Stimulated activated CD4-positive, alpha-beta T cell treated with anti-CD3 and anti-CD28 coated beads, TNF-alpha, amount 100 ng/mL, for 1 hour (primary cell): ENCODE measurements at regions not wholly inside any gene's neighbourhood (a gene's known extent, or its start where the extent isn't known, plus 50 kb on each side); places are given as distances from the start of the nearest gene placed in this dataset.
"Not testable (repeated sequence)": the region's sequence is repeated elsewhere in the genome, so short reads cannot be mapped to it uniquely, and the experiment has no call there.

Experiments
- DNase-seq, 3 donors: peaks; one replicate each; pipeline ENCODE4 v3.0.0-alpha.2; 2020; ENCODE audit warnings: low read depth in 3 of 3, low spot score in 1 of 3

DNA sequence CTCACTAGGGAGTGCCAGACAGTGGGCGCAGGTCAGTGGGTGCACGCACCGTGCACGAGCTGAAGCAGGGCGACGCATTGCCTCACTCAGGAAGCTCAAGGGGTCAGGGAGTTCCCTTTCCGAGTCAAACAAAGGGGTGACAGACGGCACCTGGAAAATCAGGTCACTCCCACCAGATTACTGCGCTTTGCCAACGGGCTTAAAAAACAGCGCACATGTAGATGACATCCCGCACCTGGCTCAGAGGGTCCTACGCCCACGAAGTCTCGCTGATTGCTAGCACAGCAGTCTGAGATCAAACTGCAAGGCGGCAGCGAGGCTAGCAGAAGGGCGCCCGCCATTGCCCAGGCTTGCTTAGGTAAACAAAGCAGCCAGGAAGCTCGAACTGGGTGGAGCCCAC, 428.5 kb upstream of the SLC39A10 start:
- not testable (repeated sequence) for DNase-seq

DNA sequence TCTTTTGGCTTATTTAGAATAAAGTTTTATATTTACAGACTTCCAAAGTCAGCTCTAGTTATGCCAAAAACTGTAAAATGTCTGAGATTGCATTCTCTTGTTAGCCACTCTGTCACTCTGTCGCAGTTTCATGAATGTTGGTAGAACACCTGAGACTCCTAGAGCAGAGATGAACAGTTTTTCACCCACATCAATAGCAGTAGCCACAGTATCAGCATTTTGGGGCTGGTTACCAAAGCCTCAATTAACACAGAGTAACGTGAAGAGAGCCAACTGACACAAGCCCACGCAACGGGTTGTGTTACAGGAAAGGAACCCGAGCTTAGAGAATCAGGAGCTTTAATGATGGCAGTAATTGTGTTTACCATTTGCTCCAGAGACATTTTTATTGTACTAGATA, 443.0 kb upstream of the SLC39A10 start:
- DNase-seq: no peak

DNA sequence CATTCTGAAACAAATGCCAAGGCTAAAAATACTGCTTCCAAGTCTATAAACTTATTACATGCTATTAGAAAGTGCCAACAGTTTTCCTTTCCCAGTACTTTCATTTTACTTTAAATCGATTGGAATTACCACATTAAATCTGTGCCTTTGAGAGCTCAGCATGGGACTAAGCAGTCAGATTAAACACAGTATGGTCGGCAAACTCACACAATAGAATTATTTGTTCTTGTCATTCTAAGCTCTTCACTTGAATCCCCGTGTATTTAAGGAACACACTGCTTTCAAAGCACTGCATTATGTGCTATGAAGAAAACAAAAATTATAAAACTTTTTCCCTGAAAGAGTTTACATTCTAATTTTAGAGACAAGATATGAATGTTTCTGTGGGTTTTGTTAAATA, 444.4 kb upstream of the SLC39A10 start:
- DNase-seq: no peak

DNA sequence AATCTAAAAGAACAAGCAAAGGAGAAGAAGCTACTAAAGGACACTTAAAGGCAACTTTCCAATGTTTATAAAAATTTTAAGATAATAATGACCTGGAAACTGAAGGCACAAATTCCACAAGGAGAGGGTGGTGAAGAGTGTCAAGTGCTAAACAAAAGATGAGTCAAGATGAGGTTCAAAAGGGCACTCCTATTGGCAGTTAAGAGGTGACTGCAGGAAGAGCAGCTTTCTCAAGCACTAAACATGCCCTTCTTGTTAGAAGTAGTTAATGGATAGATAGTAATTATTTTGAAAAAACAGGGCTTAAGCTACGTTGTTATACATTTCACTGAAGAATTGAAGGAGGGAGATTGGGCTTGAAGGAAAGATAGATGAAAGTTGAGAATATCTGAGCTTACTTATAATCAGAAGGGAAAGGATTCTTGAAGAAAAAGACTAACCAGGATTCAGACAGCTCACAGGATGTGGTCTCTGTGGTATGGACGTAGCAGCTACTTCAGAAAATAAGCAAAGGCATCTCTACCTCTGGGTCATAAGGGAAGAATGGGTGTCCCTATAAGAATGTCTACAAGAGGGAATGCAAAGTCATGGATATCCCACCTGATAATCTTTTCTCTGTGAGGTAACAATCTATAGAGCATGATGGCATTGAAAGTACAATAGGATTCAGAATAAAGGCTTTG, 454.7 kb upstream of the SLC39A10 start:
- no peak for DNase-seq

DNA sequence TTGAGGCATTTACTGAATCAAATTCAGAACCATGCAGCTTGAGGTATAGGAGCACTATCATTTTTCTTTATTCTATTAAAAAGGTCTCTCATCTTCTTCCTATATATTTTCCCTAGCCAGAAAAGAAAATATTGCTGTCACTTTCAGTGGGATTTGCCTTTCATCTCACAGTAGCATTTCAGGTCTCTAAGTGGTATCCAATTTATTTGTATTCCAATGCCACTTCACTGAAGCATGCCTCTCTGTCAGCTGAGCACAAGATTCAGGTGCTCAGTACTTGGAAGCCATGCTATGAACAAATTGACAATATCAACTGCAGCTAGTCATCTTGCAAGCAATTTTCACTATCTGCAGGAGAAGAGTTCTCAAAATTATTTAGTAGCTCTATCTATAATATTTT, 457.2 kb upstream of the SLC39A10 start:
- DNase-seq: no peak

DNA sequence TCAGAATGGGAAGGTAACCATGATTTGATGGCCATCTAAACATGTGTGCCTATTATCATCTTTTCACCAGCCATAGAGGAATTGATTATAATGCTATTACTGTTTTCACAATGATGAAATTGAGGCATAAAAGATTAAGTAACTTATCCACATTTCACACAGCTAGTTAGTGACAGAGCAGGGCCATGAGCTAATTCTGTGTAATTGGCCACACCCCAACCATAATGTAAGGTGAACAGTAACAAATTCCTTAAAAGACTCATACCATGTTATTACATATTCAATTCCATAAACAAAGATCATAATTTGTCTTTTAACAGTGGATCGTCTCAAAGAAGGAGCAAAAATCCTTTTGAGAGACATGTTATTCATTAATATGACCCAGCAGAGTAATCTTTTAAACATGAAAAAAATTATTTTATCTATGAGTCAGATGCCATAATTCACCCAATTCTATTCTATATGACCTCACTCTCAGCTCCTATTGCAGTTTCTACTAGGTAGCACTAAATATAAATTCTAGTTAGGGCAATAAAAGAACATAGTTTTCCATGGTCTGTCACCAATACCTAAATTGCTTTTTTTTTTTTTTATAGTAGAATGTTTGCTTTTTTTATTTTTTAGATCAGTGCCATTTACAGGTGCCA, 475.8 kb upstream of the SLC39A10 start:
- no peak for DNase-seq

DNA sequence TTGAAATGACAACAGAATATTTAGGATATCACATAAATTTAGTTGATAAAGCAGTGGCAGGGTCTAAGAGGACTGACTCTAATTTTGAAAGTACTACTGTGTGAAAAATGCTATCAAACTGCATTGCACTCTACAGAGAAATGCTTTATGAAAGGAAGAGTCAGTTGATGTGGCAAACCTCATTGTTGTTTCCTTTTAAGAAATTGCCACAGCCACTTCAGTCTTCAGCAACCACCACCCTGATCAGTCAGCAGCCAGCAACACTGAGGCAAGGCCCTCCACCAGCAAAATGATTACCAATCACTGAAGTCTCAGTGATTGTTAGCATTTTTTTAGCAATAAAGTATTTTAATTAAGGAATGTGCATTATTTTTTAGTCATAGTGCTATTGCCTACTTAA, 488.7 kb upstream of the SLC39A10 start:
- DNase-seq: no peak

DNA sequence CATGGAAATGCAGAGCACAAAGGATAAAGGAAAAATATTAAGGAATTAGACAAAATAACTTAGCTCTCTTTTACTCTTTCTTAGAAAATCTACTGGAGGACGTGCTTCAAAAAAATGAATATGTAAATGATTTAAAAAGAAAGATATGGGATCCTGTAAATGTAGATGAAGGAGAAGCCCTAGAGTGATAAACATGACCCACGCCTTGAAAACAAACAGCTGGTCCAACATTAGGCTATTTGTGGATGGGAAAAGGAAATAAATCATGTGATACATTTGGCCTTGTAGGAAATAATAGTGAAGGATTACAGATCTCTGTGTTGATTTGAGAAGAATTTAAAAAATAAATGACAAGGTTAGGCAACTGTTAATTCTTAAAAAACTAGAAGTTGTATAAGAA, 492.1 kb upstream of the SLC39A10 start:
- DNase-seq: no peak

DNA sequence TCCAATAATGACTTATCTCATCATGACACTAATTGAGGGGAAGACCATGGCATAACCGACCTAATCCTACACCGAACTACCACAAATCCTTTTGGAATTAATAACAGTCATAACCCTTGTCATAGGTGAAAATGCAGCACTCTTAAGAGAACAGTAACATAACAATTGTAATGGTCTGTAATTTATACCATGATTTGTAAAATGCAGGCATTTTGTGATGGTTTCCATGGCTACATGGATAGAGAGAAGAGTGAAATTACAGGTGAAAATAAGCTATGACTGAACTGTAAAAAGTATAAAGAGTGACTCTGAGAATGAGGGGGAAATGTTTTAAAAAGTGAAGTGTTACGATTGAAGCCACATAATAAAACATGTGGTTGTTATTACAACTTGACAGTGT, 494.1 kb upstream of the SLC39A10 start:
- DNase-seq: no peak

DNA sequence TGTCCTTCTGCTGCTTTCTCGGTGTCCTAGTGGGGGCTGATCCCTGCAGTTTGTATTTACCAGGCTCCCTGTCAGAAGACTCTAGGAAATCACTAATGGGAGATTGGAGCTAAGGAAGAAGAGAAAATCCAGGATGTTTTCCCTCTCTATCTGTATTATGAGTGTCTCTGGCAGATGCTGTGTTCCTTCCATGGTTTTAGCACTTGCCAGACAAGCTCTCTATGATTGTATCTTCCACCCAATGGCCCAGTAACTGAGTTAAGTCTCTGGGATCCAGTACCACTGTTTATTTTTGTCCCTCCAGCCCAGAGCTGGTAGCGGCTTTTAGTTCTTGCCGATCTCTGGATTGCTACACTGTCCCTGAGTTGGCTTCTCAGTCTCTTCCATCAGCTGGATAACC, 494.8 kb upstream of the SLC39A10 start:
- DNase-seq: no peak

DNA sequence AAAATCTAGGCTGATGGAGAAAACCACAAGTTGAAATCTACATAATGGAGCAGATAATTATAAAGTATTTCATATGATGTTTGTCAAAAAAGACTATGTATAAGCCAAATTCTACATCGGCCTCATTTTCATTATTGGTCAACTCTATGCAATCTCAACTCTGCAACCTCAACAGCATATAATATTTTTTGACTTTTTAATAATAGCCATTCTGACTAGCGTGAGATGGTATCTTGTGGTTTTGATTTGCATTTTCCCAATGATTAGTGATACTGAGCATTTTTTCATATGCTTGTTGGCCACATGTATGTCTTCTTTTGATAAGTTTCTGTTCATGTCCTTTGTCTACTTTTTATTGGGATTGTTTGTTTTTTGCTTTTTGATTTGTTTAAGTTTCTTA, 496.1 kb upstream of the SLC39A10 start:
- no peak for DNase-seq

DNA sequence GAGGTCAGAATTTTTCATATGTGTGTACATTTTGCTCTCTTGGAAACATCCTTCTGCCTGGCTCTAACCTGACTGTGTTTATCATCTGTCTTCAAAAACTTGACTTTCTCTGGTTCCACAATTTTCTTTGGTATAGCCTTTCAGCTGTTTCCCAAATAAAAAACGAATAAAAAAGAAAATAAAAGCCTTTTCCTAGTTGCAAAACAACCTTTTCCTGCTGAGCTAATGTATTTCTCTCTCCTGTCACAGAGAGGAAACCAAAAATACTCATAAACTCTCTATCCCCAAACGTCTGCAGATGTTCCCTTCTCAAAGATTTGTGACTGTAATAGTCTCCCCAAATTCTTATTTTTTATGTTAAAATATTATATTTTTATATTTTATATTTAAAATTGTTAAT, 505.3 kb upstream of the SLC39A10 start:
- DNase-seq: no peak

DNA sequence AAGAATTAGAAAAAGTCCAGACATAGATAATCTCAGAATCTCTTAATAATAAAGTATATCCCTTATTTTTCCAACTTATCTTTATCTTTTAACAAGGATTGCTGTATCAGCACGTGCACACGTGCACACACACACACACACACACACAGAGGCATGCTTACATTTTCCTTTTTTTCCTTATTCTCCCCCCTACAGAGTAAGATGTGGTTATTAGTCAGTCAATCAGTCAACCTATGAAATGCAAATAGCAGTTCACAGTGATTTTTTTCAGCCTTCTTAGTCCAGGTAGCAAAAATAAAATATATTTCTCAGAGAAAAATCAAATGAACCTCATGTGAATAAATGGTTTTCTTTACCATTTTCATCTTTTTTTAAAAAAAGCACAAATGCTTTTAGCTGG, 506.2 kb upstream of the SLC39A10 start:
- no peak for DNase-seq

DNA sequence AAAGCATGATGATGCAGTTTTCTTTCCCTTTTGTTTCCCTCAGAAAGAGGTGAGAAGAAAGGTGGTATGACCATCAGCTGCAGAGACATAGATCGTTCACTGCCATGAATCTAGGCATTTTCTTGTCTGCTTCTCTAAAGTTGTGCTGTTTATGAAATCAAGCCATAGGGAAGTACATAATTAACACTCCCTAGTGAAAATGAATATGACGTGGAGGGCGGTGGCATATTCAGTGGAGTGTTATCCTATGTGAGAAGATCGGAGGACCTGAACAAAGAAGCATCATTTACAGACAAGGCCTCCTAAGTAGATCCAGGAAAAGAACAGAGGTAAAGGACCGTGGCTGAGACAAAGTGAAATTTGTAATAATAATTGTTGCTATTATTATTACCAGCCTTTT, 509.0 kb upstream of the SLC39A10 start:
- DNase-seq: no peak

DNA sequence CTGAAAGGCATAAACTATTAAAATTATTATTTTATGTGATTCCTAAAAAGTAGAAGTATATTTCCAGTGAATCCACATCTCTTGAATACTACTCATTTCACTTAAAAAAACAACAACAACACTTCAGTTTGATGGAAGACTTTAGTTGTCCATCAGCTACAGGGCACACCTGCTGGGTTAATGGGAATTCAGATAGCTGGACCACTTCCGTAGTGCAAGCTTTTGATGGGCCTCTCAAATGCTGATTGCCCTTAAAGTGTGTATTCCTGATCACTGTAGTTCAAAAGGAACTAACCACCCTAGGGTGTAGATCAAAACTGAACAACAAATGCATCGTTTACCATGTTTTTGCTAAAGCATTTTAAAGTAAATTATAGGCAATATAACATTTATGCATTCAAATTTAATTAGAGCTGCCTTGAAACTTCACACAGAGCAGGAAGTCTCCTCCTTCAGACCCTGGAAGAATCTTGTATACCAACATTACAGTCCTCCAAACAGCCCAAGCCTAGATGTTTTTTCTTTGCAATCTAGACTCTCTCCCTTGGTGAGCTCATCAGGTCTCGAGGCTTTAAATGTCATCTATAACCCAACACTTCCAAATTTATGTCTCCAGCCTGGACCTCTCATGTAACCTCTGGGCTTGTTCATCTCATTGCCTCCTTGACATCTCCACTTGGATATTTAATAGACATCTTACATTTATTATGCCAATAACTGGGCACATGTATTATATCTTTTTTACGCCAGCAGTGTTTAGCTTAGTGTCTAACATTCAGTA, 510.1 kb upstream of the SLC39A10 start:
- no peak for DNase-seq

DNA sequence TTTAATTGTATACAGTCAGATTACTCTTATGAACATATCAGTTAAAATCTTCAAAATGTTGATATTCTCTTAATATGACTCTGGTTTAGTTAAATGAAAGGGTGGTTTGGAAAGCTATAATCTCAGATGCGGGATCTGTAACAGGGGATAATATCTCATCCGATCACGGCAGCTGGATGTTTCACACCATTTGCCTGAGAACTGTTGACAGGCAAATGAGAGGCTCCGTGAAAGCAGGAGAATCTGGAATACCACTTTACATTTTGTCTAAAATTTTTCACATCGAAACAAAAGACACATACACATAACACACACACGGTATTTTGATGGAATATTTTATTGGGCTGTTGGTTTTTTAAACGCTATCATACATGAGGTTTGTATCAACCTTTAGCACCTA, 518.6 kb upstream of the SLC39A10 start:
- no peak for DNase-seq

DNA sequence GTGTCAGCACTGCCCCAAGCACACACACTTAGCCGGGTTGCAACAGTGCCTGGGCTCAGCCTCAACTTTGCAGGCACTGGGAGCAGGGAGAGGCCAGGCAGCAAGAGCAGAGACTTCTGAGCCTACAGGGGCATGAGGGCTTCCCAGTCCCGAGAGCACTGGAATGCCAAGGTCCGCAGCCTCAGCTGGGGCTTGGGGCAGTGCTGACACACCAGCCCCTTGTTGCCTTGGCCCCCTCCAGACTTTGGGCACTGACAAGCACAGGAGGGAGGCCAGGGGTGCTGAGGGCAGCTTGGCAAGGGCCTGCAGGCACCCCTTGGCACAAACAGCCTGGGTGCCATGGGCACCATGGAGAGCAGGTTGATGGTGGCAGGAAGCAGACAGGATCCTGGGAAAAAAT, 531.1 kb upstream of the SLC39A10 start:
- not testable (repeated sequence) for DNase-seq

DNA sequence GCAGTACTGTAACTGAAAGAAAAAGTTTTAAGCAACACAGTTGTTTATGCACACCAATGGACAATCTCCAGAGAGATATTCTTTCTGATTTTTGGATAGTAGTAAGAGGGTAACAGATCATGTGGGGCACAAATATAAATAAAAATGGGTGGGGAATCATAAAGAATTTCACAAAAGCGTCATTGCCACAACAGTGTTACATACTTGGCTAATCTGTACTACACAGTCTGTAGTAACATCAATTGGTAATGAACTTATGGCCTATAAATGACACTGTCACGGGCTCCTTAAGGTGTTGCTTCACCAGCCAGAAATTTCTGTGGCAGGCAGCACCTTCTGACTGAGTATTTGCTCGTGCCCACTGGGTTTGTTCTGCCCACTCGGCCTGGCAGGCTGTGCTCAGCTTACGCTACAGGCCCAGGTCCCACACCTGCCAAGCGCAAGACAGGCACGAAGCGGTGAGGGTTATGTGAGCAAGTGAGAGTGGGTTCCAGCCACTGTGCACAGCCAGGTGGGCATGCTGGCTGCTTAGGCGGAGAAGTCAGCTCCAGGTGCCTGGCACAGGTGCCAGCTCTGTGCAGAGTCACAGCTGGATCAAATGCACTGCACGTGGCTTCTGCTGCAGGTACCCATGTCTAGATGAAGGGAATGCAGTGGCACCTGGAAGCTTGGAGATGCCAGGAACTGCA, 532.5 kb upstream of the SLC39A10 start:
- no peak for DNase-seq

DNA sequence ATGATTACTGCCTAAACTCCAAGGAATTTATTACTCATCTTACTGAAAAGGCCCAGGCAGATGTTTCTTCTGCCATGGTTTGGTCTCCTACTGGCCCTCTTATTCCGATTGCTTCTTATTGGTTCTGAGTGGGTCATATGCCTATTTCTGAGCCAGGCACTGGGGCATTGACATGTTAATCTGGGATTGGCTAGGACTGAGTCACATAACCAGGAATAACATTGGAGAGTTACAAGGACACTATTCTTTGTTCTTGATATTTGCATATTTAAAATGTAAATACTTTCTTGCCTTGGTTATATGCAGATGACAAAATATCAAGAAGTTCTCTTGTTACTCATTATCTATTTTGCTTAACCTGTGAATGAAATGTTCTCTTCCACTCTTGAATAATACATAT, 534.4 kb upstream of the SLC39A10 start:
- no peak for DNase-seq

DNA sequence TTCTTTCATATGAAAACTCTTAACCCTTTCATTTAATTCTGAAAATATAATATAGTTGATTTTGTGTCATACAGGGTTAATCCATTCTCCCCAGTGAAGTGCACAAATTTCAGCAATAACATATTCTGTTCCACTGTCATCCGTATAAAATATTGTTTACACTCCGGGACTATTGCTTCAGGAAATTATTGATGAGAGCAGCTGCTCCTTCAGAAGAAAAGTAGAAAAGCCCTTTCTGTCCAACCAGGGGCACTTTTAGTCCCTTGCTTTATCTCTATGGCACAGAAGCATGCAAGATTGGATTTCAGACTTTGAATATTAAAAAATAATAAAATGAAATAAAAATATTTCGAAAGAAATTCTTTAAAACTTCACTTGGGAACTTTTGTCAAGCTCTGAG, 535.7 kb upstream of the SLC39A10 start:
- DNase-seq: no peak

DNA sequence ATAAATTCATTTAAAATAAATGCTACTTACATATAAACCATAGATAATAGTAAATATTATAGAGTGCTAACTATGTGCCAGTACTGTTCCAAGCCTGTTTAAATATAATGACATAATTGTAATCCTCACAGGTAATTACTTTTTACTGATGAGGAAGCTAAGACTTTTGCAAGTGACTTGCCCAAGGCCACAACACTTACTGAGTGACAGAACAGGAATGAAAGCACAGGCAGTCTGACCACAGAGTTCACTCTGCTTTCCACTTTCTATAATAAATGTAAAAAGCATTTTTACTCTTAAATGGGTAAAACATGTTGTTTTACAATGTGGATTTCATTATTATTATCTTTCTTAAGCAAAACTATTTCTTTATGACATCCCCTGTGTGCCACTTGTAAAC, 537.8 kb upstream of the SLC39A10 start:
- no peak for DNase-seq

DNA sequence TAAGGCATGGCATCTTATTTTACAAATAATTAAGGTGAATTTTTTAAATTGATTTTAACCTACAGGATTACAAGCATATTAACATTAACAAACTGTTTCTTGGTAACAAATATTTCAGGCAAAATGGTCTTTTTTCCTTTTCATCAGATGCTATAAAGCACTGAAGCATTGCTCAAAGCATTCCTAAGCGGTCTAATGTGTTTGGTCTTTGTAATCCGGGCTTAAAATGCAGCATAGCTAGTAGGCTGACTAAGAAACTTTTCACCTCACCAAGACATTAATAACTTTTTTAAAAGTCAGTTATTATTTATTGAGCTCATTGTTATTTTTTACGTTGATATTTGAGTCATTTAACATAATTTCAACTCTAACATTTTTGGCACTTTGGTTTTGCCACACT, 538.8 kb upstream of the SLC39A10 start:
- DNase-seq: no peak
